NCI-H2081 (cell line): ENCODE measurements at regions not wholly inside any gene's neighbourhood (a gene's known extent, or its start where the extent isn't known, plus 50 kb on each side); places are given as distances from the start of the nearest gene placed in this dataset.

Experiments
- DNase-seq, 2 experiments: peaks; one replicate each; lab custom pipeline; 2025; lab: John Stamatoyannopoulos, UW

DNA sequence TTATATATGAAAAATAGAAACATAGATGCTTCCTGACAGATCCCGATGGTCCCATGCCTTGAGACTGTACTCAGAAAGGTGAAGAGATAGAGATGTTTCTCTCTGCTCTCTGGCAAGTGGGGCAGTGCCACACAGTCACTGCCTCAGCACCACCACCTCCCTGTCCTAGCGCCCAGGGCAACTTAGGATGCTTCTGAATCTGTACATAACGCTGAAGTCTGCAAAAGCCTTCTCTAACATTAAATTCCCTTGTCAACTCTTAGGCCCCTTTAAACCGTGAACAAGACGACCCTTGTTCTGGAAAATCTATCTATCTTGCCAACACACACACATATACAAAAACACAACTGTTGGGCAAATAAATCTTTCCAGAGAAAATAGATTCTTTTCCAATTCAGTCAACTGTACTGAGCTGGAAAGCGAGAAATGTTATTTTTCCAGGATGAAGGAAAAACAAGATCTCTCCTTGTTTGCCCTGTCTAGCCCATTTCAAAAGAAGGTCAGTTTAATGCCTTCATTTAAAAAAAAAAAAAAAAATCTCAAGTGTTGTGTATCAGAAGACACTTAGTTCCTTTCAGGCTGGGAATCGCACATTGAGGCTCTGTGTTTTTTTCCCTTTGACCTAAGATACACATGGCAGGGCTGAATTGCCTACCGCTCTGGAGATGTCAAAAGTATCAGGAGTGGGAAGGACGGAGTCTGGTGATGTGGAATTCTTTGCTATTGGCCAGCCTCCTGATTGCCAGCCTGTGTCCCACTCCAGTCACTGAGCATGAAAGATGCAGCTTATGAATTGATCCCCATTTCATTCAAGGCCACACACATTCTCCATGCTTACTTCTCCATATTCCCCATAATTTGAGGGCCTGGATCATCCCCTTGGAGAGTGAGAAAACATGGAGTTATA is 241.4 kb downstream of the LACC1 start:
- no peak for DNase-seq

GRCh38 chr13:44124352-44124751 is 244.6 kb downstream of the LACC1 start:
- DNase-seq = no peak

DNA sequence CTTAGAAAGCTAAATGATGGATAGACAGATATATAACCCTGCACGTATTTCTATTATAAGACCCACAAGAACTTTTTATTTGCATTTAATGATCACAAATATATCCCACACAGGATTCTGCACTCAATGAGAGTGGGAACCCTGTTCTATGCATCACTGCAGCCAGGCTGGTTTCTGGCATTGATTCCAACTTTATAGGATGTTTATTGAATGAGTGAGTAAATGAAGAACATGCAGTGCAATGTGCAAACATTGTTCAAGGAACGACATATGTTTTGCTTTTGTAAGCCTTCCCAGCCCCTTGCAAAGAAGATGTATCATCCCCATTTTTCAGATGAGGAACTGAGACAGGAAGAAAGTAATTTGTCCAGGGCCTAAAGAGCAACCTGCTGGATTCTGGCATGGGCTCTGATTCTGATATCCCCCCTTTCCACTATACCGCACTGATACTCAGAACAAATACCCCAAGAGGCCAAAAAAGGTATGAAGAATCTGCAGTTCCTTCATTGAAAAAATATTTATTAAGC is 246.3 kb downstream of the LACC1 start:
- no peak for DNase-seq

- no peak for DNase-seq
Measured at GRCh38 chr13:44128552-44129001, 245.0 kb upstream of the SERP2 start.

GRCh38 chr13:44129418-44129817 is 244.2 kb upstream of the SERP2 start:
- no peak for DNase-seq

DNA sequence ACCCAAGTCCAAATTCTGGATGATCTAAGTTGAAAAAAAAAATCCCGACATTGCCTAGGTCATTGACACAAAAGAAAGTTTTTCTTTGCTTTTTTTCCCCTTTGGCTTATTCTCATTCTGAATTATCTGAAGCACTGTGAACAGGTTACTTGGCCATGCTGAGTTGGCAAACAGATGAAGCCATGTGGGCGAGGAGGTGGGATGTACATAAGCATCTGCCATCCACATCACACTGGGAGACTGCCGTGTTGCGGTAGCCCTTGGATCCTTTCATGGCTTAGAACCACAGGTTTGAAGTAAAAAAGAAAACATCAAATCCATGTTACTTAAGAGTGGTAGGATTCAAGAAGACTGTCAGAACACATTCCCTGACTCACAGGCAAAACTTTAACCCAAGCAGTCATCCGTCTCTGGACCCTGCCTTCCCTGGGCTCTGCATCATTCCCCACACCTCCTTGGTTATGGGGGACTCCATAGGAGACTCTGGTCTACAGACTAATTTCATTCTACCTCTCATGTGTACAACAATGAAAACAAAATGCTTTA is 242.5 kb upstream of the SERP2 start:
- no peak for DNase-seq

- no peak for DNase-seq
Measured at GRCh38 chr13:44132710-44133109, 240.9 kb upstream of the SERP2 start.

GRCh38 chr13:44133626-44134025 is 240.0 kb upstream of the SERP2 start:
- no peak for DNase-seq

GRCh38 chr13:44135566-44135965 is 238.1 kb upstream of the SERP2 start:
- no peak for DNase-seq

- no peak for DNase-seq
Measured at GRCh38 chr13:44136696-44137268, 236.8 kb upstream of the SERP2 start.

DNA sequence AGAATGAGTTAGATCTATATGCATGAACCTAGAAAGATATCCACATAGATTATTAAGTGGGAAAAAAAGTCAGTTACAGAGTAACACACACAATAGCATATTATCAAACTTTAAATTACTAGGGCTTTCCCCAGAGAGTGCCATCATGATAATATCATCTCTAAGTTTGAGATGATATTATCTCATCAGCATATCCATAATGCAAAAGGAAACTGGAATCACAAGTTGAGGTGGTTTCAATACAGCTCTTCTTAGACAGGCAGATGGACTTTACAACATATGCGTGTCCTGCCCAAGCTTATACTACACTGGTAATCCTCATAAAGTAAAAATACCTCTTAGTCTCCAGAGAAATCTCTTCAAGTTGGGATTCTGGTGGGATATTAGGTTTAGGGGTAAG is 236.2 kb upstream of the SERP2 start:
- DNase-seq = no peak

DNA sequence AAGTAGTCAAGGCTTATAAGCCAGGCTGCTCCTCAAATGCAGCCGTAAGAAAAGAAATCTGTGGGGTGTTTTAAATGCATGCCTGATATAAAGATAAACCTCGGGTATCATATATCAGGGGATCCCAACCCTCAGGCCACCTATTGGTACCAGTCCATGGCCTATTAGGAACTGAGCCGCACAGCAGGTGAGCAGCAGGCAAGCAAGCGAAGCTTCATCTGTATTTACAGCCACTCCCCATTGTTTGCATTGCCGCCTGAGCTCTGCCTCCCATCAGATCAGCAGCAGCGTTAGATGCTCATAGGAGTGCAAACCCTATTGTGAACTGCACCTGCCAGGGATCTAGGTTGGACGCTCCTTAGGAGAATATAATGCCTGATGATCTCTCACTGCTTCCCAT is 233.5 kb upstream of the SERP2 start:
- peak; percentile 93 to 97 for DNase-seq

DNA sequence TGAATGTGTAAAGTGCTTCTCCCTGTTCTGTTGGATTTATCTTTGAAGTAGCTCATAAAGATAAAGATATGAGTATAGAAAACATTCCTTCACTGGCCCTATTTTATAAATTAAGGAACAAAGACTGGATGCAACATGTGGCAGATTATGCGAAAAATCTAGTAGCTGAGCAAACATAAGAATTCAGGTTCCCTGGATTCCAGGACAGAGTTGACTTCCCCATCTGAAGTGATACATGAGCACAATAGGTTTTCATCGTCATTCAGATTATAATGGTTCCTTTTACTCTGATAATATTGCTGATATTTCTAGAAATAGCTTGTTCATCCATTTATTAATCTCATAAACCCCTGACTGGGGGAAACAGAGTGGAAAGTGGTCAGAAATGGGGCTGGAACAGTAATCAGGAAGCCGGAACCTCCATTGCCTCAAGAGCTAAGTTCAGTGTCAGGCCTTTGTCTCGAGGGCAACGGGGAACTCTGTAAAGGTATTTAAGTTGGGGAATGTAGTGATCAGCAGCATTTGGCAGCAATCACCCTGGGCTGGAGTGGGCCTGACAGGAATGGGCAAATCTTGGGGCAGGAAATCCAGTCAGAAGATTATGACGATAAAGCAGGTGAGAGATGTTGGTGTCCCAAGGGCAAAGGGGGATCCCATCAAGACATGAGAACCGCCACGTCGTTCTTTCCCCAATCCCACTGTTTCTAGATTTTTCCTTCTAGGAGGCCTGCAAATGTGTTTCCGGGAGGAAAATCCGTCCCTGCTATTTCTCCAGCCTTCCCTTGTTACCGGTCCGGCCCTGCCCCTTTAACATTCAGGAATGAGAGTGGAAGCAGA is 232.5 kb upstream of the SERP2 start:
- DNase-seq = no peak

- peak; percentile 74 to 85 for DNase-seq
Measured at GRCh38 chr13:44141725-44142539, 231.7 kb upstream of the SERP2 start.

DNA sequence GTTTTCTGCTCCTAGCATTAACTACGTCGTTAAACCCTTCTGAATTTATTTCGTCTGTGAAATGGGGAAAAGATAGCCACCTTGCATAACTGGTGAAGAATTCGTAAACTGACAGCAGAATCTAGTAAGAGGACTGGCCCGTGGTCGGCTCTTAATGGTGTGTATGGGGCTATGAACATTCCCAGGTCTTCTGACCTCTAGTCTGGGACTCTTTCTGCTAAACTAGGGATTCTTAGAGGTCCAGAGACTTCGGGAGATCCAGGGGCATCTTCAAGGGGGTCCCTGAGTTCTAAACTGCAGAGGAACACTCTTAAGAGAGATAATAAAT is 231.1 kb upstream of the SERP2 start:
- DNase-seq = no peak

DNA sequence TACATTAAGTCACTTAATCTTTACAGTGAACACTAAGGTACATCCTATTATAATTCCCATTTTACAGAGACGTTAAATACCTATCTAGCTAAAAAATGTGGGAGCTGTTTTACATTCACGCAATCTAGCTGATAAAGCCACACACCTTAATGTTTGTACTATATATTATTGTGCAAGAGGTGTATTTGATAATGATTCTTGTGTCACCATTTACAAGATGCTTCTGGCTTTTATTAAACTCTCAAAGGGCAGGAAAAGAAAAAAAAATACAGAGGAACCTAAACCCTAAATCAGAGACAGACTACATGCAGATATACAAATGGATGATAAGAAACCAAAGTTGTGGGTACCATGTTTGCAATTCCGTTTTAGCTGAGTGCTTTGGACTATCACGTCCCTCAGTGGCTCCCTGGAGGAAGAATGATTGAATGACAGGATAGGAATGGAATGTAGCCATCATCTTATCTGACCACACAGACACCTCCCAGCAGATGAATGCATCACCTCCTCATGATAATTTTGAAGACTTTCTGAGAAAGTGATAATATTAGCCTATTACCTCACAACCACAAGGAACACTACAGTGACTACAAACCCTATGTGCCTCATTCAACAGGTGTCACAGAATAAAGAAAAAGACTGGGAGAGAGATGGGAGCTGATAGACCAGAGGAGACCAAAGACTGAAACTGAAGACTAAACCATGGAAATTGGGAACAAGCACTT is 230.5 kb upstream of the SERP2 start:
- no peak for DNase-seq

DNA sequence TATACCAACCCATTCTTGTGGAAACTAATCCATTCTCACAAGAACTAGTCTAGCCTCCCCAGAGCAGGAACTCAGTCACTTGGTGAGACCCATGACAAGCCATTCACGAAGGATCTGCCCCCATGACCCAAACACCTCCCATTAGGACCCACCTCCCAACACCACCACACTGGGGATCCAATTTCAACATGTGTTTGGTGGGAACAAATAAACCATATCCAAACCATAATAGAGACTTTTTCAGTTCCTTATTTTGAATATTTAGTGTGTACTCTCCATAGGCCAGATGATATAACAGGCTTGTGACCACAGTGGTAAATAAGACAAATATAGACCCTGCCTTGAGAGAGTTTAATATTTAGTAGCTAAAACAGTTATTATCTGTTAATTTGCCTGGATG is 227.5 kb upstream of the SERP2 start:
- DNase-seq = no peak

DNA sequence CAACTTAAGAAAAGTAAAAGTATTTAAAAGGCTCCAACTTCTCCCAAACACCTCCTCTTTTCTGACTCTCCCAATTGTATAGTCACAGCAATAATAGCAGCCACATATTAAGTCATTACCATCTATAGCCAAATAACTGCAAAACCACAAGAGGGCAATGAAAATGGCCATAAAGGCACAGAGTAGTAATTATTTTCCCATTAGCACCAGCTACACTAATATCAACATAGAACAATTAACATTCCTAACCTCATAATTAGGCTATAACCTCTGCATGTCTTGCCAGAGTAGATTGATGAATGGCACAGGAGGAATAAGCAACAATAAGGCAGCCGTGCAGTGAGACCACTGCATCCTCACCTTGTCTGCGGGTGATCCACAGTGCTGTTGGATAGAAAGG is 226.4 kb upstream of the SERP2 start:
- peak in 1 of 2 experiments; percentile 16 for DNase-seq

DNA sequence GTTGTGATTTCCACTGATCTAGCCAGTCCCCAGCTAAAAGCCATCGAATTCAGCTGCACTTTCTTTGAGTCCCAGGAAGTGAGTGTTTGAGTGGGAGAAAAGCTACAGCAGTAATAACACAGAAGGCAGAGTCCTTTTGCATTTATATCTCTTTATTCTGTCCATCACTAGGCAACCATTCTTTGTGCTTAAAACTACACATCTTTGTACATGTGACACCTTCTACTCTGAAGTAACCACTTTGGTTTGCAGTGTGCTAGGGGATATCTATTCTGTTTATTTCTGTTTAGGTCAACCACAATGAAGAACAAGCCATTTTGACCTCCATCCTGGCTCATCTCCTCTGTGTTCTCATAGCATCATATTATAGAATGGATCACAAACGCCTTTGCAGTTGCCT is 226.0 kb upstream of the SERP2 start:
- DNase-seq = no peak

GRCh38 chr13:44148159-44148914 is 225.3 kb upstream of the SERP2 start:
- no peak for DNase-seq
